Activated naive CD8-positive, alpha-beta T cell treated with anti-CD3 and anti-CD28 coated beads, Interleukin-2, amount 10 ng/mL, durations not matched to agents 7 days and 5 days (primary cell): ENCODE measurements at regions not wholly inside any gene's neighbourhood (a gene's known extent, or its start where the extent isn't known, plus 50 kb on each side); places are given as distances from the start of the nearest gene placed in this dataset.

Source experiments
- ATAC-seq: fragments of 150-1000 bp; cut with Tn5 transposase; one replicate; pipeline ENCODE4 v1.10.0; 2021; ENCODE audit warnings: low read depth, moderate library complexity
- POLR2A ChIA-PET: fragments of 350-600 bp; sonication (Branson Sonifier 250); formaldehyde crosslinking; loops from one replicate; lab custom pipeline; 2021; ENCODE audit warnings: antibody characterized with exemption; lab: Charles Lee
- DNase-seq: peaks from one replicate; pipeline ENCODE4 v3.0.0; 2021
- H3K27ac Mint-ChIP-seq: one replicate; pipeline ENCODE4 v1.8.0; 2022; ENCODE audit warnings: mild to moderate bottlenecking, mixed read lengths
- H3K27me3 Mint-ChIP-seq: one replicate; pipeline ENCODE4 v1.8.0; 2022; ENCODE audit warnings: mild to moderate bottlenecking, moderate library complexity, mixed read lengths
- H3K36me3 Mint-ChIP-seq: one replicate; pipeline ENCODE4 v1.8.0; 2021; ENCODE audit warnings: mild to moderate bottlenecking, mixed read lengths
- H3K4me1 Mint-ChIP-seq: one replicate; pipeline ENCODE4 v1.8.0; 2021; ENCODE audit warnings: mixed read lengths
- H3K4me3 Mint-ChIP-seq: one replicate; pipeline ENCODE4 v1.8.0; 2022; ENCODE audit warnings: mild to moderate bottlenecking, moderate library complexity, mixed read lengths
- H3K9me3 Mint-ChIP-seq: one replicate; pipeline ENCODE4 v1.8.0; 2021; ENCODE audit warnings: mixed read lengths

- DNase-seq = no peak
- Mint-ChIP-seq H3K27ac (no peak overlapping the region), H3K4me1 (no peaks in the 10 kb centered on the region), H3K36me3 (no peaks in the 10 kb centered on the region), H3K9me3 (peaks cover 9% of the 10 kb centered on the region), H3K4me3 (no peak overlapping the region), H3K27me3 (no peaks in the 10 kb centered on the region)
- POLR2A ChIA-PET = no interaction called here
- ATAC-seq = no peak
Measured at GRCh38 chr5:24750355-24750754, 105.6 kb upstream of the CDH10 start.

- H3K27ac Mint-ChIP-seq = no peak overlapping the region
- H3K4me3 Mint-ChIP-seq = no peak overlapping the region
- H3K36me3 Mint-ChIP-seq = no peaks in the 10 kb centered on the region
- no peak for ATAC-seq
- no peaks in the 10 kb centered on the region for H3K27me3 Mint-ChIP-seq
- DNase-seq = no peak
- H3K4me1 Mint-ChIP-seq = no peaks in the 10 kb centered on the region
- peaks cover 9% of the 10 kb centered on the region for H3K9me3 Mint-ChIP-seq
- POLR2A ChIA-PET = no interaction called here
Measured at GRCh38 chr5:24749701-24750100, 104.9 kb upstream of the CDH10 start.

GRCh38 chr5:24747327-24747726, 102.5 kb upstream of the CDH10 start:
- H3K4me3 Mint-ChIP-seq = no peak overlapping the region
- DNase-seq (no peak), ATAC-seq (no peak)
- H3K27me3 Mint-ChIP-seq = no peaks in the 10 kb centered on the region
- H3K4me1 Mint-ChIP-seq = no peaks in the 10 kb centered on the region
- H3K27ac Mint-ChIP-seq = no peak overlapping the region
- H3K9me3 Mint-ChIP-seq = peaks cover 9% of the 10 kb centered on the region
- POLR2A ChIA-PET = no interaction called here
- H3K36me3 Mint-ChIP-seq = no peaks in the 10 kb centered on the region

- POLR2A ChIA-PET = no interaction called here
- H3K36me3 Mint-ChIP-seq = no peaks in the 10 kb centered on the region
- ATAC-seq (no peak), DNase-seq (no peak)
- no peaks in the 10 kb centered on the region for H3K4me1 Mint-ChIP-seq
- H3K9me3 Mint-ChIP-seq = peaks cover 3% of the 10 kb centered on the region
- H3K4me3 Mint-ChIP-seq = no peak overlapping the region
- no peak overlapping the region for H3K27ac Mint-ChIP-seq
- H3K27me3 Mint-ChIP-seq = no peaks in the 10 kb centered on the region
Measured at GRCh38 chr5:24742334-24742733, 97.6 kb upstream of the CDH10 start.

GRCh38 chr5:24737163-24737562, 92.4 kb upstream of the CDH10 start:
- DNase-seq (no peak), ATAC-seq (no peak)
- Mint-ChIP-seq H3K4me1 (no peaks in the 10 kb centered on the region), H3K9me3 (peaks cover 4% of the 10 kb centered on the region), H3K27ac (no peak overlapping the region), H3K27me3 (no peaks in the 10 kb centered on the region), H3K36me3 (no peaks in the 10 kb centered on the region), H3K4me3 (no peak overlapping the region)
- POLR2A ChIA-PET = no interaction called here

- no peaks in the 10 kb centered on the region for H3K4me1 Mint-ChIP-seq
- H3K27ac Mint-ChIP-seq = no peak overlapping the region
- ATAC-seq = no peak
- POLR2A ChIA-PET = no interaction called here
- H3K4me3 Mint-ChIP-seq = no peak overlapping the region
- H3K9me3 Mint-ChIP-seq = peaks cover 2% of the 10 kb centered on the region
- H3K36me3 Mint-ChIP-seq = no peaks in the 10 kb centered on the region
- DNase-seq = no peak
- H3K27me3 Mint-ChIP-seq = no peaks in the 10 kb centered on the region
Measured at GRCh38 chr5:24735284-24735683, 90.5 kb upstream of the CDH10 start.

- Mint-ChIP-seq H3K27ac (no peak overlapping the region), H3K36me3 (no peaks in the 10 kb centered on the region), H3K27me3 (no peaks in the 10 kb centered on the region), H3K9me3 (peaks cover 10% of the 10 kb centered on the region), H3K4me3 (no peak overlapping the region), H3K4me1 (no peaks in the 10 kb centered on the region)
- DNase-seq (no peak), ATAC-seq (no peak)
- POLR2A ChIA-PET = no interaction called here
Measured at GRCh38 chr5:24732184-24732583, 87.4 kb upstream of the CDH10 start.

- DNase-seq = no peak
- H3K4me1 Mint-ChIP-seq = no peaks in the 10 kb centered on the region
- no peak overlapping the region for H3K27ac Mint-ChIP-seq
- no peaks in the 10 kb centered on the region for H3K36me3 Mint-ChIP-seq
- no peaks in the 10 kb centered on the region for H3K27me3 Mint-ChIP-seq
- POLR2A ChIA-PET = no interaction called here
- no peak for ATAC-seq
- H3K9me3 Mint-ChIP-seq = peaks cover 8% of the 10 kb centered on the region
- no peak overlapping the region for H3K4me3 Mint-ChIP-seq
Measured at GRCh38 chr5:24720743-24721142, 76.0 kb upstream of the CDH10 start.

- POLR2A ChIA-PET = no interaction called here
- no peak for ATAC-seq
- H3K4me1 Mint-ChIP-seq = no peaks in the 10 kb centered on the region
- H3K27me3 Mint-ChIP-seq = no peaks in the 10 kb centered on the region
- no peak for DNase-seq
- no peak overlapping the region for H3K27ac Mint-ChIP-seq
- H3K36me3 Mint-ChIP-seq = no peaks in the 10 kb centered on the region
- H3K9me3 Mint-ChIP-seq = peaks cover 1% of the 10 kb centered on the region
- no peak overlapping the region for H3K4me3 Mint-ChIP-seq
Measured at GRCh38 chr5:24714746-24715145, 70.0 kb upstream of the CDH10 start.

- Mint-ChIP-seq H3K27me3 (no peaks in the 10 kb centered on the region), H3K36me3 (no peaks in the 10 kb centered on the region), H3K9me3 (peaks cover 1% of the 10 kb centered on the region), H3K4me1 (no peaks in the 10 kb centered on the region), H3K27ac (no peak overlapping the region), H3K4me3 (no peak overlapping the region)
- ATAC-seq = no peak
- no peak for DNase-seq
- POLR2A ChIA-PET = no interaction called here
Measured at GRCh38 chr5:24712947-24713346, 68.2 kb upstream of the CDH10 start.

GRCh38 chr5:24712047-24712446, 67.3 kb upstream of the CDH10 start:
- Mint-ChIP-seq H3K4me1 (no peaks in the 10 kb centered on the region), H3K4me3 (no peak overlapping the region), H3K27ac (no peak overlapping the region), H3K36me3 (no peaks in the 10 kb centered on the region), H3K9me3 (peaks cover 1% of the 10 kb centered on the region), H3K27me3 (no peaks in the 10 kb centered on the region)
- POLR2A ChIA-PET = no interaction called here
- ATAC-seq (no peak), DNase-seq (no peak)

GRCh38 chr5:24703934-24704333, 59.2 kb upstream of the CDH10 start:
- ATAC-seq = no peak
- H3K4me3 Mint-ChIP-seq = no peak overlapping the region
- H3K27me3 Mint-ChIP-seq = no peaks in the 10 kb centered on the region
- no peak overlapping the region for H3K27ac Mint-ChIP-seq
- no peaks in the 10 kb centered on the region for H3K36me3 Mint-ChIP-seq
- H3K9me3 Mint-ChIP-seq = peaks cover 9% of the 10 kb centered on the region
- H3K4me1 Mint-ChIP-seq = no peaks in the 10 kb centered on the region
- POLR2A ChIA-PET = no interaction called here
- DNase-seq = no peak
